Tibial artery (tissue), 4 donors: ENCODE measurements at regions not wholly inside any gene's neighbourhood (a gene's known extent, or its start where the extent isn't known, plus 50 kb on each side); places are given as distances from the start of the nearest gene placed in this dataset.

Source experiments
- DNase-seq, 2 donors: peaks; one replicate each; pipeline ENCODE4 v3.0.0-alpha.2; 2019
- H3K27ac ChIP-seq, 2 donors: fragments of 200-600 bp; sonication (generic) in 1 of 2; 1 replicate in 1 of 2; 2 replicates in 1 of 2; pipeline ENCODE4 v1.5.1; 2018 to 2019; ENCODE audit warnings: mild to moderate bottlenecking in 1 of 2
- H3K27me3 ChIP-seq, 2 donors: fragments of 200-600 bp; sonication (generic) in 1 of 2; one replicate each; pipeline versions ENCODE4 v1.5.1 to v1.6.0; 2016 to 2019
- H3K36me3 ChIP-seq, 3 donors: fragments of 200-600 bp; sonication (generic) in 2 of 3; one replicate each; pipeline ENCODE4 v1.5.1; 2016 to 2019; ENCODE audit warnings: mild to moderate bottlenecking in 2 of 3
- H3K4me1 ChIP-seq, 4 donors: fragments of 200-600 bp; sonication (generic) in 2 of 4; 1 replicate in 3 of 4; 2 replicates in 1 of 4; pipeline ENCODE4 v1.5.1; 2016 to 2019
- H3K4me3 ChIP-seq, 2 donors: fragments of 200-600 bp; sonication (generic) in 1 of 2; 1 replicate in 1 of 2; 2 replicates in 1 of 2; pipeline ENCODE4 v1.5.1; 2018 to 2019; ENCODE audit warnings: mild to moderate bottlenecking in 2 of 2
- H3K9me3 ChIP-seq, 3 donors: fragments of 200-600 bp; sonication (generic) in 1 of 3; one replicate each; pipeline ENCODE4 v1.5.1; 2016 to 2019
- intact Hi-C: fragments of 100-400 bp; cut with DNase I; formaldehyde crosslinking; loops from one replicate; pipeline ENCODE4 v1.15.0; 2023; ENCODE audit warnings: low total_unique reads
- TF ChIP-seq, protein P1 (sequence below), 2 experiments: fragments of 200-600 bp in 1 of 2; fragments of 450-650 bp in 1 of 2; IDR thresholded peaks; one replicate each; pipeline ENCODE4 v1.5.1; 2017 to 2019; ENCODE audit warnings: antibody characterized with exemption in 2 of 2, mild to moderate bottlenecking in 1 of 2, moderate library complexity in 1 of 2

DNA sequence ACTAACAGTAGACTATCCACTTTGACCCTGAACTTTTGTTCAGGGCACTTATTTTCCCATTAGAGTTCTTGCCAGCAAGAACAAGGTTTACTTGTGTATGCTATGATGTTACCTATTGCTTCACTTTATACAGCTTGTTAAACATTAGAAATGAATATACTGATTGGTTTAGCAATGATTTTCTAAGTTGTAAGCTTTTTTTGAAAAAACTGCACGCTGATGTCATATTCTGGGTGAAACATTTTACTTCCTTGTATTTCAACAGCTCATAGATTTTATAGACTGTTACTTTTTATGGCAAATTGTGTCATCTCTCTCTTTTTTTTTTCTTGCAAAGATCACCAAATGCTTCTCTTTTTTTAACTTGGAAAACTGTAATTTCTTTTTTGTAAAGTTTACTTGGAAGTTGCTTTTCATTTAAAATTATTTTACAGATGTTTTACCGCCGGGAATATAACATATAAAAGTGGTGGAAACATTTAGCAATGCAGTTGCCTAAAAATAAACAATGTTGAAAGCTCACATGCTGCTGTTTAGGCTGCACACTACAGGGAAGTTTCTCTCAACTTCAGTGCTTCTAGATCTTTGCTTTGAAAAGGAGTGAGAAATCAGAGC is 215.3 kb upstream of the NFIA start:
- no peak for DNase-seq
- intact Hi-C loops, result no loop called here
- H3K4me3 ChIP-seq, result no peak overlapping the region
- peaks cover 0 to 10% (median 0%) of the 10 kb centered on the region in 4 donors for H3K4me1 ChIP-seq
- H3K27me3 ChIP-seq, result no peaks in the 10 kb centered on the region
- TF ChIP-seq, protein P1, sequence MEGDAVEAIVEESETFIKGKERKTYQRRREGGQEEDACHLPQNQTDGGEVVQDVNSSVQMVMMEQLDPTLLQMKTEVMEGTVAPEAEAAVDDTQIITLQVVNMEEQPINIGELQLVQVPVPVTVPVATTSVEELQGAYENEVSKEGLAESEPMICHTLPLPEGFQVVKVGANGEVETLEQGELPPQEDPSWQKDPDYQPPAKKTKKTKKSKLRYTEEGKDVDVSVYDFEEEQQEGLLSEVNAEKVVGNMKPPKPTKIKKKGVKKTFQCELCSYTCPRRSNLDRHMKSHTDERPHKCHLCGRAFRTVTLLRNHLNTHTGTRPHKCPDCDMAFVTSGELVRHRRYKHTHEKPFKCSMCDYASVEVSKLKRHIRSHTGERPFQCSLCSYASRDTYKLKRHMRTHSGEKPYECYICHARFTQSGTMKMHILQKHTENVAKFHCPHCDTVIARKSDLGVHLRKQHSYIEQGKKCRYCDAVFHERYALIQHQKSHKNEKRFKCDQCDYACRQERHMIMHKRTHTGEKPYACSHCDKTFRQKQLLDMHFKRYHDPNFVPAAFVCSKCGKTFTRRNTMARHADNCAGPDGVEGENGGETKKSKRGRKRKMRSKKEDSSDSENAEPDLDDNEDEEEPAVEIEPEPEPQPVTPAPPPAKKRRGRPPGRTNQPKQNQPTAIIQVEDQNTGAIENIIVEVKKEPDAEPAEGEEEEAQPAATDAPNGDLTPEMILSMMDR (IDR thresholded peaks at IDR 0.05), result no peak
- no peaks in the 10 kb centered on the region for H3K36me3 ChIP-seq
- no peak overlapping the region for H3K27ac ChIP-seq
- H3K9me3 ChIP-seq, result no peaks in the 10 kb centered on the region

- intact Hi-C loops, result no loop called here
- Histone ChIP-seq H3K27me3 (no peaks in the 10 kb centered on the region), H3K4me3 (no peak overlapping the region)
Observed at GRCh38 chr1:60866226-60866900, 216.0 kb upstream of the NFIA start.

GRCh38 chr1:60865166-60865565 is 217.2 kb upstream of the NFIA start:
- H3K27ac ChIP-seq, result no peak overlapping the region
- H3K36me3 ChIP-seq, result no peaks in the 10 kb centered on the region
- TF ChIP-seq, protein P1 (IDR thresholded peaks at IDR 0.05), result no peak
- H3K27me3 ChIP-seq, result no peaks in the 10 kb centered on the region
- H3K4me1 ChIP-seq, result peaks cover 0 to 10% (median 0%) of the 10 kb centered on the region in 4 donors
- DNase-seq, result no peak
- no peak overlapping the region for H3K4me3 ChIP-seq
- no peaks in the 10 kb centered on the region for H3K9me3 ChIP-seq
- intact Hi-C loops, result no loop called here

More at GRCh38 chr1:60866226-60866900, 216.0 kb upstream of the NFIA start:
- Histone ChIP-seq H3K9me3 (no peaks in the 10 kb centered on the region), H3K4me1 (peaks cover 0 to 10% (median 0%) of the 10 kb centered on the region in 4 donors), H3K27ac (no peak overlapping the region), H3K36me3 (no peaks in the 10 kb centered on the region)
- no peak for DNase-seq
- TF ChIP-seq, protein P1 (IDR thresholded peaks at IDR 0.05), result no peak

DNA sequence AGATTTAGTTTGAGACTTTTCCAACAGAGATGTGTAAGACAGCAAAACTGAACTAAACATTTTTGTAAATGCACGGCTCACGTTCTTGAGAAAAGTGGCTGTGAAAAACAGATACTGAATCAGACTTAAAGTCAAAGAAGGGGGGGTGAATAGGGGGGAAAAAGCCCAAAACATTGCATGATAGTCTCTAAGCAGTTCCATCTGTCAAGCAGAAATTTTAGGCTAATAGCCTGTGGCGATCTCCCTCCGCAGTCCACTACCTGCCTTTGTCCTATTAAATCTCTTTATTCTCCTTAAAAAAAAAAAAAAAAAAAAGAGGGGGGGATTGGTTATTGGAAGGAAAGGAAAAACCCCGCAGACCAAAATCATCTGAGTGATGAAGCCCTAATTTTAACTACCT is 217.6 kb upstream of the NFIA start:
- no peak for DNase-seq
- H3K4me1 ChIP-seq, result peaks cover 0 to 10% (median 0%) of the 10 kb centered on the region in 4 donors
- H3K27me3 ChIP-seq, result no peaks in the 10 kb centered on the region
- intact Hi-C loops, result no loop called here
- H3K4me3 ChIP-seq, result no peak overlapping the region
- H3K27ac ChIP-seq, result no peak overlapping the region
- no peaks in the 10 kb centered on the region for H3K36me3 ChIP-seq
- TF ChIP-seq, protein P1 (IDR thresholded peaks at IDR 0.05), result no peak
- H3K9me3 ChIP-seq, result no peaks in the 10 kb centered on the region

GRCh38 chr1:60863131-60863530 is 219.2 kb upstream of the NFIA start:
- no peaks in the 10 kb centered on the region for H3K27me3 ChIP-seq
- no peak overlapping the region for H3K4me3 ChIP-seq
- TF ChIP-seq, protein P1 (IDR thresholded peaks at IDR 0.05), result no peak
- H3K4me1 ChIP-seq, result peaks cover 0 to 10% (median 0%) of the 10 kb centered on the region in 4 donors
- H3K36me3 ChIP-seq, result no peaks in the 10 kb centered on the region
- no peak for DNase-seq
- intact Hi-C loops, result no loop called here
- no peaks in the 10 kb centered on the region for H3K9me3 ChIP-seq
- H3K27ac ChIP-seq, result no peak overlapping the region
